ENCODE measurements at regions not wholly inside any gene's neighbourhood (a gene's known extent, or its start where the extent isn't known, plus 50 kb on each side); places are given as distances from the start of the nearest gene placed in this dataset.
"Not testable (repeated sequence)": the region's sequence is repeated elsewhere in the genome, so short reads cannot be mapped to it uniquely, and the experiment has no call there.

GRCh38 chr3:8319935-8320634, 181.5 kb upstream of the LMCD1 start:
- DNase-seq = no peak

GRCh38 chr3:8320711-8321458, 180.7 kb upstream of the LMCD1 start:
- DNase-seq = no peak

DNA sequence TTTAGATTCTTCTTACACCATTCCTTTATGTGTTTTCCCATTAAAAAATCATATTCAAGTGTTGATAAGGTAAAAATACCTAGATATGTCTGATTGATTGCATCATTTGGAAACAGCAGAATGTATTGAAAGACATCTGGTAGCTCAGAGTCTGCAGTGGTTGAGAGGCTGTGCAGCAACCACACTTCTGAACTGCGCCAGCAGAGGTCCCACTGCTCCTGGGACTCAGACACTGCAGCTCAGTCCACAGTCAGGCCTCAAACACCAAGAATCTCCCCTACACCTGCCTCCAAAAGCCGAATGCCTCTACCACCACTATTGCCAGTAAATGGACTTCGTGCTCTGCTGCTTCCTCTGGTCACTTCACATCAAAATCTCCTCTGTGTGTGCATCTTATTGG, 176.9 kb upstream of the LMCD1 start:
- no peak for DNase-seq

DNA sequence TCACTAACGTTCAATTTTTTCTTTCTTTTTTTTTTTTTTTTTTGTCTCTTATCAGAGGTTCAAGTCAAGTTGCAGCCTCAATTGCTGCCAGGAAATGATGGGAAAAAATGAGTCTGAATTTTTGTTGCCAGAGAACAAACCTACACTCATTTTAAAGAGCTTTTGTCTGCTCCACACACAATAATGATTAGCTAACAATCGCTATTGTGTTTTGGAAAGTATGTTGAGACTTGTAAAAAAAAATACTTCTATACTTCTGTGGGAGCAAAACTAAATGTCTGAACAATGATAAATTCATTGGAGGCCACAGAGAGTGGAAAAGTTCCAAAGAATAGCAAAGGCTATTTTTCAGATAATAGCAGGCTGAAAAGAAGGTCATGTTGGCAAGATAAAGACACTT, 176.3 kb upstream of the LMCD1 start:
- DNase-seq = no peak

DNA sequence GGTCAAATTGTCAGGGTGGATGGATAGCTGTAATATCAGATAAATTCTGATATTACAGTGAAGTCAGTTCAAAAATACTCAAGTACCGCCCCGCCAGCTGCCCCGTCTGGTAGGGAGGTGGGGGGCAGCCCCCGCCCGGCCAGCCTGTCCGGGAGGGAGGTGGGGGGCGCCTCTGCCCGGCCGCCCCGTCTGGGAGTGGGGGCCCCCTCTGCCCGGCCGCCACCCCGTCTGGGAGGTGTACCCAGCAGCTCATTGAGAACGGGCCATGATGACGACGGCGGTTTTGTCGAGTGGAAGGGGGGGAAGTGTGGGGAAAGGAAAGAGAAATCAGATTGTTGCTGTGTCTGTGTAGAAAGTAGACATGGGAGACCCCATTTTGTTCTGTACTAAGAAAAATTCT, 175.8 kb upstream of the LMCD1 start:
- not testable (repeated sequence) for DNase-seq

GRCh38 chr3:8327739-8328138, 173.9 kb upstream of the LMCD1 start:
- no peak for DNase-seq

- no peak for DNase-seq
These were observed 172.7 kb upstream of the LMCD1 start for GRCh38 chr3:8328967-8329366.

DNA sequence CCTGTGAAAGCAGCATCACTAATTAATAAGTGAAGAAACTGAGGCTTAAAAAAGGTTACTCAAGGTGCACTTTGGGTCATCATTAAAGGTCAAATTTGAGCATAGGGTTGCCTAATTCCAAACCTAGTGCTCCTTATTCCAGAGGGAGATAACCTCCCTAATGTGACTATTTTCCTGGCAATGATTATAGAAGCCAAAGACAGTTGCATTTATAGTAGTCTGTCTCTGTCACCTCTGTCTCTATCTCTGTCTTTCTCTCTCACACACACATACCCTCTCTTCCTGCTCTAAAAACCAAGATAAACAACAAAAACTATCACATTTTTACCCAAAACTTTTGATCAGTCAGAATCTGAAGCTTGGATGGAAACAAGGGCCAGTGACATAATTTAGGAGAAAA, 172.0 kb upstream of the LMCD1 start:
- DNase-seq = no peak

GRCh38 chr3:8336456-8336855, 165.2 kb upstream of the LMCD1 start:
- DNase-seq = no peak

- no peak for DNase-seq
These were observed 163.2 kb upstream of the LMCD1 start for GRCh38 chr3:8338424-8338823.

GRCh38 chr3:8341821-8342247, 159.8 kb upstream of the LMCD1 start:
- DNase-seq = no peak

GRCh38 chr3:8343058-8343457, 158.6 kb upstream of the LMCD1 start:
- DNase-seq = no peak

- DNase-seq = no peak
These were observed 156.2 kb upstream of the LMCD1 start for GRCh38 chr3:8345398-8345797.

GRCh38 chr3:8348076-8348475, 153.5 kb upstream of the LMCD1 start:
- no peak for DNase-seq

DNA sequence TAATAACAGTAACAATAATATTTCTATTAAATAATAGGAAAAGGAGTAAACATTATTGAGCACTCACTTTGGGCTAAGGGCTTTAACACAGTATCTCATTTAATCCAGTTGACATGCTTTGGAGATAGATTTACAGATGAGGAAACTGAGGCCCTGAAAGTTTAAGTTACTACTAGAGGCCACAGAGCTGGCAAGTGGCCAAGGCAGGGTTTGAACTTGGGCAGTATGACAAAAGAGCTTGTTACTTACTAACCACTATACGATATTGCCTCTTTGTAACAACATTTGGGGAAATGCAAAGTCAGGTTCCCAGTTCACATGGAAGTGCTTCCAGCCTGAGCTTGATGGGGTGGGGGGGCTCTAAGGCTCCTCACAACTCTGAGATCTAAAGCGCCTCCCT, 149.1 kb upstream of the LMCD1 start:
- DNase-seq = no peak

- DNase-seq = no peak
These were observed 148.3 kb upstream of the LMCD1 start for GRCh38 chr3:8353364-8353763.

DNA sequence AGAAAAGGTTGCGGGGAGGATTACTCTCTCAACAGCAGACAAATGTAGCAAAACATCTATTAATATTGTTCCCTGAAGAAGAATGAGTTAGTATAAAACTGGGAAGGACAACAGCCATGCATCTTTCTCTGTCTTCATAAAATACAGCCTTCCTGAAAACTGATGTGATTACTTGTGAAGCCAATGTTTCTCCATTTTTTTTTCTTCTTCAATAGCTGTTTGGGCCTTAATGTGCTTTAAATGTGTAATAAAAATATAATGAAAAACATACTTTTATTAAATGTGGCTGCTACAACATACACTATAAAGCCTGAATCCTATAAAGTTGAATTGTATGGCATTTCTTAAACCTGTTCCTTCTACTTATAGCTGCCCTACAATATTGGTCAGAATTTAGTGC, 146.3 kb upstream of the LMCD1 start:
- no peak for DNase-seq

DNA sequence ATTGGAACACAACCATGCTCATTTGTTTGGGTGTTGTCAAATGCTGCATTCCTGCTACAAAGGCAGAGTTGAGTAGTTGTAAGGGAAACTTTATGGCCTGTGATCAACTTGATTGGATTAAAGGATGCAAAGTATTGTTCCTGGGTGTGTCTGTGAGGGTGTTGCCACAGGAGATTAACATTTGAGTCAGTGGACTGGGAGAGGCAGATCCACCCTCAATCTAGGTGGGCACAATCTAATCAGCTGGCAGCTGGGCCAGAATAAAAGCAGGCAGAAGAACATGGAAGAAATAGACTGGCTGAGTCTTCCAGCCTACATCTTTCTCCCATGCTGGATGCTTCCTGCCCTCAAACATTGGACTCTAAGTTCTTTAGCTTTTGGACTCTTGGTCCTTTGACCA, 145.6 kb upstream of the LMCD1 start:
- not testable (repeated sequence) for DNase-seq

DNA sequence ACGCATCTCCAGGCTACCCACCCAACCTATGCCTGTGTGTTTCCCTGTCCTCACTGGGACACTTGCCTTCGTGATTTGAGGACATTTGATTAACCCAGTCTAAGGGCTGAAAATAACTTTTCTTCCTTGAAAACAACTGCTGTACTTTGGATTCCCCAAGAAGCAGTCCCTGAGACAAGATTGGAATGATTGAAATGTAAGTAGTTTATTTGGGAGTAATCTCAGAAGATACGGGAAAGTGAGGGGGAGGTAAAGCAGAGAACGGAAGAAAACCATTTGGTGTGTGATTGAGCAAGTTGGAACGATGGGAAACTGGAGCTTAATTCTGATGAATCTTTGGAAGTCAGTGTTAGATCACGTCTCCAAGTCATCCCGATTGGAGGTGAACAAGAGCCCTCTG, 143.8 kb upstream of the LMCD1 start:
- DNase-seq = no peak

GRCh38 chr3:8359133-8359532, 142.5 kb upstream of the LMCD1 start:
- DNase-seq = no peak

GRCh38 chr3:8363200-8363599, 138.4 kb upstream of the LMCD1 start:
- no peak for DNase-seq

DNA sequence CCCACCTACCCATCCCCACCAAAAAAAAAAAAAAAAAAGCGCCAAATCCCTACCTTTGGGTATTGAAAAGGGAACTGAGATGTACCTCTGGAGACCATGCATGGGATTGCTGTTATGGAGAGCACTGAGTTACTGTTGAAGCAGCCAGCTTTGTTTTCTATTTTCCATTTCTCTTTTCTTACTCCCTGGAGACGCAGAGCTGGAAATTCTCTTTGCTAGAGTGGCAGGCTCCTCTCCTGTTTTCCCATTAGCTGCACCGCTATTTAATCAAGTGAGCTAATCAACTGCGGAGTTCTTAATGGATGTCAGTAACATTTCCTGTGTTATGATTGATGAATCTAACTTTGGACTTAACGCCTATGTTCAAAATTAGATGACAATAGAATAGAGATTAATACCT, 136.1 kb upstream of the LMCD1 start:
- DNase-seq = no peak

- no peak for DNase-seq
These were observed 135.3 kb upstream of the LMCD1 start for GRCh38 chr3:8366219-8366810.

DNA sequence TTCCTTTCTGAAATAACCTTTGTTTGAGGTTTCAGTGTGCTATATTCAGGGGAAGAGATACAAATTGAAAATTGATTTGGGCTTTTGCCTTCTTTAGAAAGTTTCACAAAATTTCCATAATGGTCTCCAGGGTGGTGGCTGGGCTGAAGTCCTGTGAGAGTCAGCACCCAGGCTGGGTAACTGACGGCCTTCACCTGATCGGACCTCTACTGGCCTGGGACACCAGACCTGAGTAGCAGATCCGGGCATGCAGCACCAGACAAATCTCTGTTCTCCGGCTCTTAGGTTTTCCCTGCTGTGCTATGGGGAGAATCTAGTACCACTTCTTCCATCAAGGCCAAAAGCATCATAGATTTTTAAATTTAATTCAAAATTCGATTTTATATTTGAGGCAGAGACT, 133.0 kb upstream of the LMCD1 start:
- DNase-seq = no peak

Data from NCI-H2227 treated with DMSO at 0.1 percent for 48 hours (cell line).